A549 (cell line): ENCODE measurements at regions not wholly inside any gene's neighbourhood (a gene's known extent, or its start where the extent isn't known, plus 50 kb on each side); places are given as distances from the start of the nearest gene placed in this dataset.

ENCODE experiments used
- CTCF ChIP-seq: fragments of >200 bp; sonication (Bioruptor Twin); formaldehyde crosslinking; IDR thresholded peaks from 3 replicates; pipeline ENCODE4 v1.5.1; 2016
- JUNB ChIP-seq: fragments of >200 bp; sonication (Bioruptor Twin); formaldehyde crosslinking; IDR thresholded peaks from 2 replicates; pipeline ENCODE4 v1.6.1; 2016
- POLR2A ChIP-seq: IDR thresholded peaks from 2 replicates; pipeline ENCODE4 v1.6.1; 2012; ENCODE audit warnings: mild to moderate bottlenecking, low read length

GRCh38 chr18:77736842-77737241 lies 487.2 kb downstream of the GALR1 start:
- TF ChIP-seq JUNB (no peak), CTCF (no peak), POLR2A (no peak)
